HEK293T (cell line): ENCODE measurements at regions not wholly inside any gene's neighbourhood (a gene's known extent, or its start where the extent isn't known, plus 50 kb on each side); places are given as distances from the start of the nearest gene placed in this dataset.

Experiments used
- CTCF ChIA-PET: fragments of 350-600 bp; formaldehyde crosslinking; extraction: SDS; loops from one replicate; lab custom pipeline; 2021; ENCODE audit warnings: antibody characterized with exemption, inconsistent platforms; lab: Yijun Ruan, JAX
- POLR2A ChIA-PET: fragments of 350-600 bp; formaldehyde crosslinking; extraction: SDS; loops from one replicate; lab custom pipeline; 2020; ENCODE audit warnings: antibody characterized with exemption, inconsistent platforms; lab: Yijun Ruan, JAX
- DNase-seq: peaks from one replicate; pipeline ENCODE4 v3.0.0; 2012; ENCODE audit warnings: mixed read lengths; ENCODE audit errors: extremely low spot score
- ARNT ChIP-seq: fragments of 450-650 bp; IDR thresholded peaks from 2 replicates; pipeline ENCODE4 v1.6.1; 2017; ENCODE audit warnings: mild to moderate bottlenecking
- BHLHE40 ChIP-seq: fragments of 450-650 bp; IDR thresholded peaks from 2 replicates; pipeline ENCODE4 v1.6.1; 2016; ENCODE audit warnings: mild to moderate bottlenecking, moderate library complexity, borderline replicate concordance
- CTBP1 ChIP-seq: fragments of 450-650 bp; IDR thresholded peaks from 2 replicates; pipeline ENCODE4 v1.6.1; 2016; ENCODE audit warnings: borderline replicate concordance
- ELF4 ChIP-seq: fragments of 450-650 bp; IDR thresholded peaks from 2 replicates; pipeline ENCODE4 v1.6.1; 2017; ENCODE audit warnings: antibody characterized with exemption
- FOXA1 ChIP-seq: fragments of 450-650 bp; IDR thresholded peaks from 2 replicates; pipeline ENCODE4 v1.6.1; 2016; ENCODE audit warnings: mild to moderate bottlenecking
- FOXK2 ChIP-seq: fragments of 450-650 bp; IDR thresholded peaks from 2 replicates; pipeline ENCODE4 v1.6.1; 2016; ENCODE audit warnings: mild to moderate bottlenecking
- FOXM1 ChIP-seq: fragments of 450-650 bp; IDR thresholded peaks from 2 replicates; pipeline ENCODE4 v1.6.1; 2017; ENCODE audit warnings: mild to moderate bottlenecking, borderline replicate concordance
- HDGF ChIP-seq: fragments of 450-650 bp; IDR thresholded peaks from 2 replicates; pipeline ENCODE4 v1.6.1; 2017; ENCODE audit warnings: antibody characterized with exemption, borderline replicate concordance
- L3MBTL2 ChIP-seq: fragments of 450-650 bp; conservative IDR thresholded peaks from 2 replicates; pipeline ENCODE4 v1.6.1; 2016; ENCODE audit warnings: mild to moderate bottlenecking
- LEF1 ChIP-seq: fragments of 450-650 bp; IDR thresholded peaks from 2 replicates; pipeline ENCODE4 v1.6.1; 2017; ENCODE audit warnings: mild to moderate bottlenecking, borderline replicate concordance
- NFRKB ChIP-seq: fragments of 450-650 bp; IDR thresholded peaks from 2 replicates; pipeline ENCODE4 v1.6.1; 2016; ENCODE audit warnings: mild to moderate bottlenecking, moderate library complexity
- SP1 ChIP-seq: fragments of 450-650 bp; IDR thresholded peaks from 2 replicates; pipeline ENCODE4 v1.6.1; 2017
- SUZ12 ChIP-seq: fragments of 450-650 bp; IDR thresholded peaks from 2 replicates; pipeline ENCODE4 v1.6.1; 2016; ENCODE audit warnings: mild to moderate bottlenecking
- TARDBP ChIP-seq: fragments of 450-650 bp; IDR thresholded peaks from 2 replicates; pipeline ENCODE4 v1.6.1; 2016
- ZNF384 ChIP-seq: fragments of 450-650 bp; IDR thresholded peaks from 2 replicates; pipeline ENCODE4 v1.6.1; 2016
- TF ChIP-seq, protein P1 (sequence below): fragments of 450-650 bp; IDR thresholded peaks from 2 replicates; pipeline ENCODE4 v1.6.1; 2016

DNA sequence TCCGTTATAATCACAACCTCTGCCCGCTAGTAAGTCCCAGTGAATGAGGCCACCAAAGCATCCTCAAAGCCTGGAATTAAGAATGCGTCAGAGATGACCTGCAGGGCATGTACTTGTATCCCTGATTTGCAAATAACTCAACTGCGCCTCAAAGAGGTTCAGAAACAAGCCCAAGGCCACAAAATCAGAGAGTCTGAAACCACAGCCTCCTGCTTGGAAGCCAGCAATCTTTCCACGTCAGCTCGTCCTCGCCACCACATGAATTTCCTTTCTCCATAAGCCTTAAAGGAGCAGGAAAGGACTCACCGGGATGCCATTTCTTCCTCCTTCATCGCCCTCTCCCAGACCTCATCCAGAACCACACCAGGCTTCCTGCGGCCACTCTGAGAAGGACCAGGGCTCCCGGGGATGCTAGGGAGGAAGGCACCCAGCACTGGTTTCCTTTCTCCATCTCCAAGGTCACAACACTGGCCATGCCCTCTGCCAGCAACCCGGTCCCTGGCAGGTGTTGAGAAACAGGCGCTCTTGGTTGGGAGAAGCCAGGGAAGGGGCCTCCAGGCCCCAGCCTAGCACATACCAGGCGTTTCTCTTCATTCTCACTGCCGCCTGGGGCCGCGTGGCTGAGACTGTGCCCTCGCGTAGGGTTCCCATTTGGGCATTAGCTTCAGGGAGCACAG lies 191.2 kb upstream of the DIO3 start:
- DNase-seq = no peak
- TF ChIP-seq FOXM1 = no peak
- TF ChIP-seq TARDBP = no peak
- TF ChIP-seq NFRKB = no peak
- no peak for TF ChIP-seq HDGF
- TF ChIP-seq SUZ12 = no peak
- TF ChIP-seq LEF1 = no peak
- TF ChIP-seq, protein P1, sequence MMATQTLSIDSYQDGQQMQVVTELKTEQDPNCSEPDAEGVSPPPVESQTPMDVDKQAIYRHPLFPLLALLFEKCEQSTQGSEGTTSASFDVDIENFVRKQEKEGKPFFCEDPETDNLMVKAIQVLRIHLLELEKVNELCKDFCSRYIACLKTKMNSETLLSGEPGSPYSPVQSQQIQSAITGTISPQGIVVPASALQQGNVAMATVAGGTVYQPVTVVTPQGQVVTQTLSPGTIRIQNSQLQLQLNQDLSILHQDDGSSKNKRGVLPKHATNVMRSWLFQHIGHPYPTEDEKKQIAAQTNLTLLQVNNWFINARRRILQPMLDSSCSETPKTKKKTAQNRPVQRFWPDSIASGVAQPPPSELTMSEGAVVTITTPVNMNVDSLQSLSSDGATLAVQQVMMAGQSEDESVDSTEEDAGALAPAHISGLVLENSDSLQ = no peak
- TF ChIP-seq ZNF384 = no peak
- no peak for TF ChIP-seq FOXK2
- TF ChIP-seq L3MBTL2 = no peak
- no peak for TF ChIP-seq SP1
- no peak for TF ChIP-seq BHLHE40
- no peak for TF ChIP-seq ELF4
- no peak for TF ChIP-seq ARNT
- POLR2A ChIA-PET = no interaction called here
- CTCF ChIA-PET = no interaction called here

DNA sequence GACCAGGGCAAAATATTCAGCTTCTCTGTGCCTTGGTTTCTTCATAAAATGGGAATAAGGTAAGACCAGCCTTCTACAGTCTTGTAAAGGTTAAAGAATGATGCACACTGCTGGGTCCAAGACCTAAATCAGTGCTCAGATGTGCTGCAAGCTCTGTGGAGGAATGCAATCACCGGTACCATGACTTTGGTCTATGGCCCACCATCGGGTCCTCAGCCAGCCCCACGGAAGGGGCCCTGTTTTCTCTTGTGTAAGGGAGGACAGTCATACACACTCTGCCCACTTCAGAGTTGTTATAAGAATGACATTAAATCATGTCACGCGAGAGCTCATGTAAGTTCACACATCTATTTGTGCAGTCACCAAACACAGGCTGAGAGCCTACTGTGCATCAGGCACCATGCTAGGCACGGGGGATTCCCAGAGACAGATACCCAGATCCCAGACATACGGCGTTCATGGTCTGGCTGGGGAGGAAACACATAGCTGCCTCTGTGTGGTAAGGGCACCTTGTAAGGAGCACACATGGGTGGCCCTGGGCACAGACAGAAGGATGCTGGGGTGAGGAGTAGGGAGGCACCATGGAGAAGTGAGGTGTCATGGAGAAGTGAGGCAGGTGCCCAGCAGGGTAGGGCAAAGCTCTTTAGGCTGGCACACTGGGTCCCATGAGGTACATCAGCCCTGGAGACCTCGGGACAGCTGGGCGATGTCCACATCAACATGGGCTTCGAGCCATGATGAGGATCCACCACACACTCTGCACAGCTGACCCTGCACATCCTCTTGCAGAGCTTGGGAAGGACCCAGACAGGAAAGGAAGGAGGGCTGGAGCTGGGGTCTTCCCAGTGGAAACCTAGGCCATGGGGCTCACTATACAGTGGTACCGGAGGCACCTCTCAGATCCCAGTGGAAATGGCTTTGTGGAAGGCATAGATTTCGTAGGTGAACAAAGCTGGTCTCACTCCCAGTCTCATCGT lies 190.4 kb upstream of the DIO3 start:
- CTCF ChIA-PET = no interaction called here
- no peak for DNase-seq
- POLR2A ChIA-PET = no interaction called here
- TF ChIP-seq NFRKB = no peak

DNA sequence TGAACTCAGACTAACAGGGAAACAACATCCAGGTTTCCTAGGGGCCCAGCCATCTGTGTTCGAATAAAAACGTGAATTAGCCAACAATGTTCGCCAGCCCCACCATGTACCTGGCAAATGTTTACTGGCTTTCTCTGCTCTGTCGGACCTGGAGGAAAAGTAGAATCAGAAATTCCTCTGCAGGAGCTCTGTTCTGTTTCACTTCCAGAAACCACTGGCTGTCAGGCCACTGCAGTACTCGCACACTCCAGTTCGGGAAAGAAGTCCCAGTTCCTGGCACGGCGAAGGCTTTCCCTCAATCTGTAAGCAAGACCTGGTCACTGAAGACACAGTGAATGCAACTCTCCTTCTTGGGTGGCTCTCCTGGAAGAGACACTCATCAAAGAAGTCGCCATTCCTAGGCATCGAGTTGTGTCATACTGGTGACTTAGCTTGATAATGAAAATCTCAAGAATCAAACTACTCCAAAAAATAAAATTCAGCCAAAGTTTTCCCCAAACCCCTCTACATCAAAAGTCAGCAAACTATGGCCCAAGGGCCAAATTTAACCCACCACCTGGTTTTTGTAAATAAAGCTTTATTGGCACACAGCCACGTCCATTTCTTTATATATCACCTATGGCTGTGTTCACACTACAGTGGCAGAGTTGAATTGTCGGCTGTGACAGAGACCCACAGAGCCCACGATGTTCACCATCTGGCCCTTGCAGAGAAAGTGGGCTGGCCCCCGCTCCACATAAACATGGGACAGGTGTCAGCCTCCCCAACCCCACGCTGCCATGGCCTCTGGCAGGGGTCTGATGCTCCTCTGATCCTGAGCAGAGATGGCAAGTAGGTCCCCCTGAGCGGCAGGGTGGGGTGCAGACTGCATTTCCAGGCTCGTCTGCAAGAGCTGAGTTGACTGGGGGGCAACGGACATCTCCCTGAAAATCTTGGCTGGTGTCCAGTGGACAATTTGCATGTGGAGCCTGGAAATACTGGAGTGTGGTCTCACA lies 189.2 kb upstream of the DIO3 start:
- POLR2A ChIA-PET = no interaction called here
- CTCF ChIA-PET = no interaction called here
- DNase-seq = no peak
- TF ChIP-seq, protein P1 = no peak
- TF ChIP-seq CTBP1 (no peak), FOXK2 (no peak), ZNF384 (no peak), FOXA1 (no peak), SUZ12 (no peak), ELF4 (no peak), NFRKB (no peak), L3MBTL2 (no peak), TARDBP (no peak), SP1 (no peak), BHLHE40 (no peak), HDGF (no peak), LEF1 (no peak), ARNT (no peak)

DNA sequence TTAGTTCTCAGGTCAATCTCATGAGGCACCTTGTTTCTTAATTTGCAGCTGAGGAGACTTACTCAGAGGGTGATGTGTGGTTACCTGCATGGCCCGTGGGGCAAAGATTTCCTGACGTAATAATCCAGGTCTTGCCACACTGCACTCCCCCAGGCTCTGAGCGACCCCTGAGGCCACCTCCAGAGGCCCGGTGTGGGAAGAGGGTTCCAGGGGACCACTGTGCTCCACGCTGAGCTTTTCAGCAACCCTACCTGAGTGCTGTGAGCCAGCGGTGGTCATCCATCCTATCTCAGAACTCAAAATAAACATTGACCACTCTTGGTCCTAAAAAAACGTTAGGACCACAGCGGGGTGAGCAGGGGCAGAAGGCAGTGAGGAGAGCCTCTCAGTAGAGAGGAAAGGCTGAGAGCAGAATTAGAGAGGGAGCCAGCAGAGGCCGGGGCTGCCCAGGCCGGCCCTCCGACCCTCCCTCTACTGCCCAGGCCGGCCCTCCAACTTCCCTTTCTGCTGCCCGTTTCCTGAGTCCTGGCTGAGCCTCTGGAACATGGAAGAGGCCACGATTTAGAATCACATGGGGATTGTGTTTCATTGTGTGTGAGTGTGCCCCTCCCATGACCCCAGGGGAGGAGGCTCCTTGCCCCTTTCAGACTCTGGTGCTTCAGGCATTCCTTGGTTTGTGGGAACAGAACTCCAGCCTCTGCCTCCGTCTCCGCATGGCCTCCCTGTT lies 188.2 kb upstream of the DIO3 start:
- ChIA-PET POLR2A (no interaction called here), CTCF (no interaction called here)
- TF ChIP-seq SUZ12 (no peak), ZNF384 (no peak), FOXK2 (no peak), CTBP1 (no peak)
- TF ChIP-seq, protein P1 = no peak
- no peak for DNase-seq

DNA sequence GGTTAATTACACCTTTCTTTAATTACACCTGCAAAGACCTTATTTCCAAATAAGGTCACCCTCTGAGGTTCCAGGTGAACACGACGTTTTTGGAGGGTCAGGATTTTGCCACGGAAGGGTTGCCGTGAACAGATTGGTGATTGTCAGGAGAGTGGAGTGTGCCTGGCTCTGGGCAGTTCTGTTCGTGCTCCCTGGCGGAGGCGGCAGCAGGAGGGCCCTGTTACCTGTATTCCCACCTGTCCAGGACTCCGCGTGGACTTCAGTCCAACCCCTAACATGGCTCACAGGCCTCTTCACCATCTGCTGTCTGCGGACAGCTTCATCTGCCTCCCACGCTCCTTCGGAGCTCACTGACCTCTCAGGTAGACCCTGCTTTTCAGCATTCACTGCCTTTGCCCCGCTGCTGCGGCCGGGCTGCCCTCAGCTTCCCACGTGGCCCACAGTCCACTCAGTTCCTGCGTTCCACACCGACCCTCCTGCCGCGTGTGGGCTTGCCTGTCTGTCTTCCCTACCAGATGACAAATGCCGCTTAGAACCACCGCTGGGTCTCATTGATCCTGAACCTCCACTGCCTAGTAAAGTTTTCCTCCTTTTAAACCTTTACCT lies 187.5 kb upstream of the DIO3 start:
- POLR2A ChIA-PET = no interaction called here
- TF ChIP-seq L3MBTL2 (no peak), CTBP1 (no peak), ZNF384 (no peak), FOXA1 (no peak), BHLHE40 (no peak)
- TF ChIP-seq, protein P1 = no peak
- DNase-seq = no peak
- CTCF ChIA-PET = no interaction called here
